HEK293 (cell line): ENCODE measurements at regions not wholly inside any gene's neighbourhood (a gene's known extent, or its start where the extent isn't known, plus 50 kb on each side); places are given as distances from the start of the nearest gene placed in this dataset.

ENCODE experiments used
- CTCF ChIP-seq: fragments of 450-650 bp; formaldehyde crosslinking; IDR thresholded peaks from 2 replicates; pipeline ENCODE4 v1.5.1; 2016; ENCODE audit warnings: missing biosample characterization, missing genetic modification characterization
- ZNF350 ChIP-seq: fragments of 450-650 bp; formaldehyde crosslinking; IDR thresholded peaks from 2 replicates; pipeline ENCODE4 v1.5.0; 2017; ENCODE audit warnings: missing biosample characterization, mild to moderate bottlenecking, missing genetic modification characterization

DNA sequence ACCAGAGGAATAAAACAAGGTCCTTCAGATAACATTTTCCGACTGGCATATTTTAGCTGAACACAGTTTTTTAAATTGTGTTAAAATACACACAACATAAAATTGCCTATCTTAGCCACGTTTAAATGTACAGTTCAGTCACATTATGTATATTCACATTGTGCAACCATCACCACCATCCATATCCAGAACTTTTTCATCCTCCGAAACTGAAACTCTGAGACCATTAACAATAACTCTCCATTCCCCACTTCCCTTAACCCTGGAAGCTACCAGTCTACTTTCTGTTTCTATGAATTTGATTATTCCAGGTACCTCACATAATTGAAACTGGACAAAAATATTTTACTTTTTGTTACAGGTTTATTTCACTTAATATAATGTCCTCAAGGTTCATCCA is 213.3 kb downstream of the ETS1 start:
- TF ChIP-seq ZNF350 (tag by site-specific recombination) (no peak), CTCF (tag by site-specific recombination) (no peak)
